Mesenchymal stem cell (in vitro differentiated cells and primary cell): ENCODE measurements at regions not wholly inside any gene's neighbourhood (a gene's known extent, or its start where the extent isn't known, plus 50 kb on each side); places are given as distances from the start of the nearest gene placed in this dataset.
"Not testable (repeated sequence)": the region's sequence is repeated elsewhere in the genome, so short reads cannot be mapped to it uniquely, and the experiment has no call there.

Experiments
- DNase-seq: peaks from one replicate; pipeline ENCODE4 v3.0.0-alpha.2; 2013
- H2AFZ ChIP-seq: one replicate; pipeline ENCODE4 v1.6.1; 2013; ENCODE audit warnings: low read depth, mild to moderate bottlenecking, control low read depth, inconsistent platforms, low read length, moderate library complexity
- H2AK5ac ChIP-seq: 2 replicates; pipeline ENCODE4 v1.6.1; 2013; ENCODE audit warnings: low read length, moderate library complexity, mild to moderate bottlenecking, inconsistent platforms; ENCODE audit not compliant: severe bottlenecking
- H2BK120ac ChIP-seq: one replicate; pipeline ENCODE4 v1.6.1; 2013; ENCODE audit warnings: low read depth, mild to moderate bottlenecking, inconsistent platforms, low read length, moderate library complexity
- H2BK12ac ChIP-seq, 2 experiments: one replicate each; pipeline ENCODE4 v1.6.1; 2013; ENCODE audit warnings: inconsistent platforms in 2 of 2, low read length in 2 of 2, mild to moderate bottlenecking in 2 of 2, moderate library complexity in 2 of 2, control low read depth in 1 of 2
- H2BK15ac ChIP-seq: one replicate; pipeline ENCODE4 v1.6.1; 2013; ENCODE audit warnings: mild to moderate bottlenecking, low read depth, inconsistent platforms; ENCODE audit not compliant: poor library complexity, severe bottlenecking
- H2BK5ac ChIP-seq: 2 replicates; pipeline ENCODE4 v1.6.1; 2013; ENCODE audit warnings: low read depth, mild to moderate bottlenecking, low read length, control low read depth, inconsistent platforms; ENCODE audit not compliant: poor library complexity, severe bottlenecking
- H3K14ac ChIP-seq, 2 experiments: one replicate each; pipeline ENCODE4 v1.6.1; 2013; ENCODE audit warnings: inconsistent platforms in 2 of 2, low read length in 2 of 2, control low read depth in 1 of 2, mild to moderate bottlenecking in 1 of 2, moderate library complexity in 1 of 2
- H3K18ac ChIP-seq, 2 experiments: one replicate each; pipeline ENCODE4 v1.6.1; 2013; ENCODE audit warnings: inconsistent platforms in 2 of 2, low read length in 2 of 2, control low read depth in 1 of 2, low read depth in 1 of 2, mild to moderate bottlenecking in 1 of 2
- H3K23ac ChIP-seq, 2 experiments: one replicate each; pipeline ENCODE4 v1.6.1; 2013; ENCODE audit warnings: inconsistent platforms in 2 of 2, low read length in 2 of 2, mild to moderate bottlenecking in 2 of 2, moderate library complexity in 2 of 2, control low read depth in 1 of 2
- H3K27ac ChIP-seq: 2 replicates; pipeline ENCODE4 v1.5.1; 2013; ENCODE audit warnings: mild to moderate bottlenecking, moderate library complexity, low read length, control low read depth, inconsistent platforms; ENCODE audit not compliant: poor library complexity, severe bottlenecking
- H3K27me3 ChIP-seq, 2 experiments: 2 replicates each; pipeline versions ENCODE4 v1.6.1 to v1.7.0; 2013; ENCODE audit warnings: low read length in 2 of 2, mild to moderate bottlenecking in 2 of 2, moderate library complexity in 2 of 2, control low read depth in 1 of 2, inconsistent platforms in 1 of 2; ENCODE audit not compliant: control insufficient read depth in 1 of 2, insufficient read depth in 1 of 2
- H3K36me3 ChIP-seq, 2 experiments: 2 replicates each; pipeline versions ENCODE4 v1.6.1 to v1.7.0; 2013; ENCODE audit warnings: low read length in 2 of 2, control low read depth in 1 of 2, inconsistent platforms in 1 of 2, low read depth in 1 of 2, mild to moderate bottlenecking in 1 of 2; ENCODE audit not compliant: insufficient read depth in 2 of 2, control insufficient read depth in 1 of 2
- H3K4ac ChIP-seq, 2 experiments: one replicate each; pipeline ENCODE4 v1.6.1; 2013; ENCODE audit warnings: inconsistent platforms in 2 of 2, low read length in 2 of 2, mild to moderate bottlenecking in 2 of 2, moderate library complexity in 2 of 2, control low read depth in 1 of 2, low read depth in 1 of 2
- H3K4me1 ChIP-seq: 2 replicates; pipeline ENCODE4 v1.6.1; 2013; ENCODE audit warnings: low read depth, low read length, control low read depth; ENCODE audit not compliant: control insufficient read depth, insufficient read depth
- H3K4me2 ChIP-seq: 2 replicates; pipeline ENCODE4 v1.6.1; 2013; ENCODE audit warnings: low read length, mild to moderate bottlenecking, inconsistent platforms; ENCODE audit not compliant: poor library complexity, severe bottlenecking
- H3K4me3 ChIP-seq, 2 experiments: 2 replicates each; pipeline versions ENCODE4 v1.5.1 to v1.7.0; 2013; ENCODE audit warnings: low read length in 2 of 2, mild to moderate bottlenecking in 2 of 2, control low read depth in 1 of 2, low read depth in 1 of 2; ENCODE audit not compliant: insufficient read depth in 1 of 2
- H3K79me1 ChIP-seq: replicated peaks from 2 replicates; pipeline ENCODE4 v1.6.1; 2013; ENCODE audit warnings: mild to moderate bottlenecking, control low read depth, low read length, inconsistent platforms; ENCODE audit not compliant: poor library complexity, severe bottlenecking
- H3K9ac ChIP-seq: 2 replicates; pipeline ENCODE4 v1.7.0; 2013; ENCODE audit warnings: mild to moderate bottlenecking, low read length, moderate library complexity
- H3K9me3 ChIP-seq: 2 replicates; pipeline ENCODE4 v1.7.0; 2013; ENCODE audit warnings: mild to moderate bottlenecking, low read length; ENCODE audit not compliant: control insufficient read depth
- H4K8ac ChIP-seq: one replicate; pipeline ENCODE4 v1.6.1; 2013; ENCODE audit warnings: inconsistent platforms, mild to moderate bottlenecking, low read length, moderate library complexity
- H4K91ac ChIP-seq: one replicate; pipeline ENCODE4 v1.6.1; 2013; ENCODE audit warnings: mild to moderate bottlenecking, low read length, inconsistent platforms
- WGBS: methylation state at CpG from one replicate; pipeline ENCODE4 v1.1.7; 2013; ENCODE audit warnings: mixed read lengths; 5-methylcytosine and 5-hydroxymethylcytosine counted together

GRCh38 chr1:143734261-143734660 is 237.5 kb downstream of the FAM72C start:
- not testable (repeated sequence) for H3K9ac ChIP-seq, H3K18ac ChIP-seq, H3K4me1 ChIP-seq, H2BK120ac ChIP-seq, H3K27ac ChIP-seq, H3K36me3 ChIP-seq, H2BK15ac ChIP-seq, H3K23ac ChIP-seq, H2BK5ac ChIP-seq, DNase-seq, H3K4ac ChIP-seq, H3K4me2 ChIP-seq, H2AK5ac ChIP-seq, H4K8ac ChIP-seq, H3K4me3 ChIP-seq, H3K14ac ChIP-seq, H3K79me1 ChIP-seq, H3K9me3 ChIP-seq, H2BK12ac ChIP-seq, H2AFZ ChIP-seq, H4K91ac ChIP-seq
- H3K27me3 ChIP-seq: peaks cover 0 to 21% of the 10 kb centered on the region in 2 experiments
- WGBS: 33% methylated on average over 1 of the region's 3 CpGs

- peaks cover 0 to 11% of the 10 kb centered on the region in 2 experiments for H3K27me3 ChIP-seq
- H2BK120ac ChIP-seq, H2BK15ac ChIP-seq, H4K8ac ChIP-seq, H2AK5ac ChIP-seq, H3K14ac ChIP-seq, H3K4ac ChIP-seq, H3K4me1 ChIP-seq, H3K36me3 ChIP-seq, DNase-seq, H3K27ac ChIP-seq, H3K23ac ChIP-seq, H3K4me3 ChIP-seq, H3K79me1 ChIP-seq, H3K9me3 ChIP-seq, H3K4me2 ChIP-seq, H3K9ac ChIP-seq, H2BK12ac ChIP-seq, H3K18ac ChIP-seq, H2AFZ ChIP-seq, H4K91ac ChIP-seq, H2BK5ac ChIP-seq: not testable (repeated sequence)
- 81% methylated on average over 4 of the region's 6 CpGs for WGBS
Measured at GRCh38 chr1:143730890-143731289, 240.9 kb downstream of the FAM72C start.

GRCh38 chr1:143729449-143730111 is 242.2 kb downstream of the FAM72C start:
- not testable (repeated sequence) for H3K4me2 ChIP-seq, H4K91ac ChIP-seq, H3K36me3 ChIP-seq, H2BK120ac ChIP-seq, H2AK5ac ChIP-seq, H3K9ac ChIP-seq, H3K27ac ChIP-seq, H3K79me1 ChIP-seq, H2AFZ ChIP-seq, H2BK12ac ChIP-seq, H3K9me3 ChIP-seq, H2BK5ac ChIP-seq, DNase-seq, H3K23ac ChIP-seq, H3K18ac ChIP-seq, H2BK15ac ChIP-seq, H3K14ac ChIP-seq, H3K27me3 ChIP-seq, H4K8ac ChIP-seq, H3K4me3 ChIP-seq, H3K4me1 ChIP-seq, H3K4ac ChIP-seq
- WGBS: no CpG with 5 or more reads among the region's 39 CpGs

- DNase-seq, H2BK15ac ChIP-seq, H3K4me1 ChIP-seq, H2BK12ac ChIP-seq, H3K4me2 ChIP-seq, H3K27me3 ChIP-seq, H3K9ac ChIP-seq, H3K14ac ChIP-seq, H3K18ac ChIP-seq, H2BK5ac ChIP-seq, H3K23ac ChIP-seq, H3K27ac ChIP-seq, H2AFZ ChIP-seq, H4K91ac ChIP-seq, H2AK5ac ChIP-seq, H3K4me3 ChIP-seq, H4K8ac ChIP-seq, H2BK120ac ChIP-seq, H3K36me3 ChIP-seq, H3K79me1 ChIP-seq, H3K4ac ChIP-seq, H3K9me3 ChIP-seq: not testable (repeated sequence)
- WGBS: no CpG with 5 or more reads among the region's 31 CpGs
Measured at GRCh38 chr1:143728802-143729448, 242.9 kb downstream of the FAM72C start.
